ENCODE measurements at regions not wholly inside any gene's neighbourhood (a gene's known extent, or its start where the extent isn't known, plus 50 kb on each side); places are given as distances from the start of the nearest gene placed in this dataset.

DNA sequence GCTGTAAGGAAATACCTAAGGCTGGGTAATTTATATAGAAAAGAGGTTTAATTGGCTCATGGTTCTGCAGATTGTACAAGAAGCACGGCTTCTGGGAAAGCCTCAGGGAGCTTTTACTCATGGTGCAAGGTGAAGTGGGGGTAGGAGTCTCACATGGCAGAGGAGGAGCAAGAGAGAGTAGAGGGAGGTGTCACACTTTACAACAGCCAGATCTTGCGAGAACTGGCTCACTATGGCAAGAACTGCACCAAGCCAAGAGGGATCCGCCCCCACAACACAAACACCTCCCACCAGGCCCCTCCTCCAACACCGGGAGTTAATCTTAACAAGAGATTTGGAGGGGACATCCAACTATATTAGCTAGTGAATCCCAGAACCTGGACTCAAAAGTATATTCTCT, 135.4 kb upstream of the SOD1 start:
- Histone ChIP-seq H3K23ac (ENCODE audit: low read length) (no peak overlapping the region), H3K79me2 (ENCODE audit: control insufficient read depth, insufficient read depth, low read length) (peaks cover 27% of the 10 kb centered on the region), H4K5ac (ENCODE audit: low read length) (no peak overlapping the region), H2BK5ac (ENCODE audit: low read length) (no peak overlapping the region), H3K36me3 (ENCODE audit: control insufficient read depth, insufficient read depth, low read length) (no peaks in the 10 kb centered on the region), H3K4ac (ENCODE audit: low read depth, low read length) (no peak overlapping the region), H3K9ac (ENCODE audit: low read length) (no peak overlapping the region), H4K8ac (ENCODE audit: low read depth, low read length) (no peak overlapping the region), H2AK5ac (ENCODE audit: low read length) (no peak overlapping the region), H3K4me3 (ENCODE audit: low read length) (no peak overlapping the region), H3K27me3 (ENCODE audit: insufficient read depth, low read length, poor library complexity) (no peaks in the 10 kb centered on the region), H2BK120ac (ENCODE audit: low read depth, low read length) (no peak overlapping the region), H3K27ac (ENCODE audit: low read depth, low read length) (no peak overlapping the region), H3K4me2 (ENCODE audit: low read length) (no peak overlapping the region), H3K18ac (ENCODE audit: low read length) (no peak overlapping the region), H2BK15ac (replicated peaks; ENCODE audit: low read depth) (no peak overlapping the region), H3K79me1 (ENCODE audit: low read length) (peaks cover 14% of the 10 kb centered on the region), H3K4me1 (ENCODE audit: control insufficient read depth, low read depth, low read length) (peaks cover 26% of the 10 kb centered on the region), H3K56ac (ENCODE audit: low read length) (no peak overlapping the region)
- DNase-seq, result peak; percentile 93
- no CpG with 5 or more reads among the region's 4 CpGs for WGBS (ENCODE audit: extremely low coverage, insufficient coverage, low lambda C conversion rate)

DNA sequence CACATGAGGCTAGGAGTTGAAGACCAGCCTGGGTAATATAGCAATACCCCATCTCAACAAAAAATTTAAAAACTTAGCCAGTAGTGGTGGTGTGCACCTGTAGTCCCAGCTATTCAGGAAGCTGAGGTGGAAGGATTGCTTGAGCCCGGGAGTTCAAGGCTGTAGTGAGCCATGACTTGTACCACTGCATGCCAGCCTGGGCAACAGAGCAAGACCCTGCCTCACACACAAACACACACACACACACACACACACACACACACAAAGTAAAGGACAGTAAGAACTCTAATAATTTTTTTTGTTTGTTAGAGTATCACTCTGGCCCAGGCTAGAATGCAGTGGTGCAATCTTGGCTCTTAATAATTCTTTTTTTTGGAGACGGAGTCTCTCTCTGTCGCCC, 138.0 kb upstream of the SOD1 start:
- peaks cover 12% of the 10 kb centered on the region for H3K4me1 ChIP-seq (ENCODE audit: control insufficient read depth, low read depth, low read length)
- no peak overlapping the region for H2BK15ac ChIP-seq (replicated peaks; ENCODE audit: low read depth)
- no peak overlapping the region for H2BK120ac ChIP-seq (ENCODE audit: low read depth, low read length)
- no peak overlapping the region for H3K4me3 ChIP-seq (ENCODE audit: low read length)
- no CpG with 5 or more reads among the region's 3 CpGs for WGBS (ENCODE audit: extremely low coverage, insufficient coverage, low lambda C conversion rate)
- H3K36me3 ChIP-seq (ENCODE audit: control insufficient read depth, insufficient read depth, low read length), result no peaks in the 10 kb centered on the region
- peaks cover 11% of the 10 kb centered on the region for H3K79me1 ChIP-seq (ENCODE audit: low read length)
- no peak overlapping the region for H3K56ac ChIP-seq (ENCODE audit: low read length)
- no peak overlapping the region for H3K23ac ChIP-seq (ENCODE audit: low read length)
- no peak overlapping the region for H3K4me2 ChIP-seq (ENCODE audit: low read length)
- H4K8ac ChIP-seq (ENCODE audit: low read depth, low read length), result no peak overlapping the region
- no peak overlapping the region for H3K27ac ChIP-seq (ENCODE audit: low read depth, low read length)
- H3K4ac ChIP-seq (ENCODE audit: low read depth, low read length), result no peak overlapping the region
- no peak overlapping the region for H3K18ac ChIP-seq (ENCODE audit: low read length)
- DNase-seq, result no peak
- H2BK5ac ChIP-seq (ENCODE audit: low read length), result no peak overlapping the region
- no peaks in the 10 kb centered on the region for H3K27me3 ChIP-seq (ENCODE audit: insufficient read depth, low read length, poor library complexity)
- peaks cover 21% of the 10 kb centered on the region for H3K79me2 ChIP-seq (ENCODE audit: control insufficient read depth, insufficient read depth, low read length)
- no peak overlapping the region for H3K9ac ChIP-seq (ENCODE audit: low read length)
- H2AK5ac ChIP-seq (ENCODE audit: low read length), result no peak overlapping the region
- H4K5ac ChIP-seq (ENCODE audit: low read length), result no peak overlapping the region

DNA sequence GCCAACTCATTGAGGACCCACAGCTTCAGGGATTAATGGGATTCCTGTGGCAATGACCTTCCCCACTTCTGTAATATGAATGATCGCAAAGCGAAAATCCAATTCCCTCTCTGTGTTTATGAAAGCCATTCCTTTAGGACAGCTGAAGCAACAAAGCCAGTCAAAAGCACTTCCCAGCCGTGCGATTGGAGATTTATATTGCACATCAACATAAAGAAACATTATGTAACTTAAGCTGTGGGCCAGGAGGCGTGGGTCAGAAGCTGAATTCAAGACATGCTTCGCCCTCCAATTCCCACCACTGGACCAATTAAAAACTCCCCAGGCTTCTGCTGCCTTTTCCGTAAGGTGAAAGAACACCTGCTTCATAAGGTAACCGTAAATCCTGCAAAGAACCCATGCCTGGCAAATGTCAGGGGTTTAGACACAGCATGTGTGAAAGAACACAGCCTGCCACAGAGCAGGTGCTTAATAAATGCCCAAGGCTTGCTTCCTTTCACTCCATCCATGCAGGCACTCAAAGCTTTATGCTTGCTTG, 138.9 kb upstream of the SOD1 start:
- no peak overlapping the region for H3K4me2 ChIP-seq (ENCODE audit: low read length)
- no peak overlapping the region for H3K56ac ChIP-seq (ENCODE audit: low read length)
- no peak overlapping the region for H2BK5ac ChIP-seq (ENCODE audit: low read length)
- WGBS (ENCODE audit: extremely low coverage, insufficient coverage, low lambda C conversion rate), result no CpG with 5 or more reads among the region's 8 CpGs
- no peak overlapping the region for H2AK5ac ChIP-seq (ENCODE audit: low read length)
- H3K27ac ChIP-seq (ENCODE audit: low read depth, low read length), result peak overlapping the region; percentile 37
- H3K36me3 ChIP-seq (ENCODE audit: control insufficient read depth, insufficient read depth, low read length), result no peaks in the 10 kb centered on the region
- H3K23ac ChIP-seq (ENCODE audit: low read length), result no peak overlapping the region
- H3K18ac ChIP-seq (ENCODE audit: low read length), result no peak overlapping the region
- no peak overlapping the region for H4K5ac ChIP-seq (ENCODE audit: low read length)
- H3K27me3 ChIP-seq (ENCODE audit: insufficient read depth, low read length, poor library complexity), result no peaks in the 10 kb centered on the region
- peaks cover 5% of the 10 kb centered on the region for H3K4me1 ChIP-seq (ENCODE audit: control insufficient read depth, low read depth, low read length)
- H3K4me3 ChIP-seq (ENCODE audit: low read length), result no peak overlapping the region
- H4K8ac ChIP-seq (ENCODE audit: low read depth, low read length), result no peak overlapping the region
- no peak overlapping the region for H3K4ac ChIP-seq (ENCODE audit: low read depth, low read length)
- DNase-seq, result no peak
- peaks cover 11% of the 10 kb centered on the region for H3K79me1 ChIP-seq (ENCODE audit: low read length)
- H3K79me2 ChIP-seq (ENCODE audit: control insufficient read depth, insufficient read depth, low read length), result peaks cover 21% of the 10 kb centered on the region
- no peak overlapping the region for H2BK15ac ChIP-seq (replicated peaks; ENCODE audit: low read depth)
- no peak overlapping the region for H3K9ac ChIP-seq (ENCODE audit: low read length)
- H2BK120ac ChIP-seq (ENCODE audit: low read depth, low read length), result no peak overlapping the region

DNA sequence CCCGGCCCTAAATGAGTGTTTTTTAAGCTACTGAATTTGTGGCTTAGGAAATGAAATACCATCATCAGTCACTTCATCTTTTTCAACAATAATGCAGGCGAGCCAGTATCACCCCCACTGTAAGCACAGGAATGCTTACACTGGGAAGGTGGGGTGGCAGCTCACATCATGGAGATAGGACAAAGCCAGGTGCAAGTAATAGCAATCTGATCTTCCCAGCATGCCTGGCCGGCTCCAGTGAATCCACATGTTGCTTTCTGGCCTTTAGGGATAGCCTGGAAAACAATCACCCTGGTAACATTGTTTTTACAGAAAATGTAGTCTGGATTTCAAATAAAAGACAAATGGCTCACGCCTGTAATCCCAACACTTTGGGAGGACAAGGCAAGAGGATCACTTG, 140.9 kb upstream of the SOD1 start:
- no peak overlapping the region for H3K9ac ChIP-seq (ENCODE audit: low read length)
- no peak overlapping the region for H3K23ac ChIP-seq (ENCODE audit: low read length)
- H2BK15ac ChIP-seq (replicated peaks; ENCODE audit: low read depth), result no peak overlapping the region
- WGBS (ENCODE audit: extremely low coverage, insufficient coverage, low lambda C conversion rate), result no CpG with 5 or more reads among the region's 4 CpGs
- no peak overlapping the region for H4K8ac ChIP-seq (ENCODE audit: low read depth, low read length)
- no peaks in the 10 kb centered on the region for H3K36me3 ChIP-seq (ENCODE audit: control insufficient read depth, insufficient read depth, low read length)
- no peak overlapping the region for H2BK5ac ChIP-seq (ENCODE audit: low read length)
- H3K56ac ChIP-seq (ENCODE audit: low read length), result no peak overlapping the region
- H3K4me3 ChIP-seq (ENCODE audit: low read length), result no peak overlapping the region
- no peak overlapping the region for H3K18ac ChIP-seq (ENCODE audit: low read length)
- H3K4me1 ChIP-seq (ENCODE audit: control insufficient read depth, low read depth, low read length), result no peaks in the 10 kb centered on the region
- no peak overlapping the region for H3K4me2 ChIP-seq (ENCODE audit: low read length)
- H2BK120ac ChIP-seq (ENCODE audit: low read depth, low read length), result no peak overlapping the region
- H2AK5ac ChIP-seq (ENCODE audit: low read length), result no peak overlapping the region
- H3K27ac ChIP-seq (ENCODE audit: low read depth, low read length), result no peak overlapping the region
- peaks cover 20% of the 10 kb centered on the region for H3K79me2 ChIP-seq (ENCODE audit: control insufficient read depth, insufficient read depth, low read length)
- H4K5ac ChIP-seq (ENCODE audit: low read length), result no peak overlapping the region
- no peak overlapping the region for H3K4ac ChIP-seq (ENCODE audit: low read depth, low read length)
- peak; percentile 76 for DNase-seq
- H3K27me3 ChIP-seq (ENCODE audit: insufficient read depth, low read length, poor library complexity), result no peaks in the 10 kb centered on the region
- peaks cover 14% of the 10 kb centered on the region for H3K79me1 ChIP-seq (ENCODE audit: low read length)

DNA sequence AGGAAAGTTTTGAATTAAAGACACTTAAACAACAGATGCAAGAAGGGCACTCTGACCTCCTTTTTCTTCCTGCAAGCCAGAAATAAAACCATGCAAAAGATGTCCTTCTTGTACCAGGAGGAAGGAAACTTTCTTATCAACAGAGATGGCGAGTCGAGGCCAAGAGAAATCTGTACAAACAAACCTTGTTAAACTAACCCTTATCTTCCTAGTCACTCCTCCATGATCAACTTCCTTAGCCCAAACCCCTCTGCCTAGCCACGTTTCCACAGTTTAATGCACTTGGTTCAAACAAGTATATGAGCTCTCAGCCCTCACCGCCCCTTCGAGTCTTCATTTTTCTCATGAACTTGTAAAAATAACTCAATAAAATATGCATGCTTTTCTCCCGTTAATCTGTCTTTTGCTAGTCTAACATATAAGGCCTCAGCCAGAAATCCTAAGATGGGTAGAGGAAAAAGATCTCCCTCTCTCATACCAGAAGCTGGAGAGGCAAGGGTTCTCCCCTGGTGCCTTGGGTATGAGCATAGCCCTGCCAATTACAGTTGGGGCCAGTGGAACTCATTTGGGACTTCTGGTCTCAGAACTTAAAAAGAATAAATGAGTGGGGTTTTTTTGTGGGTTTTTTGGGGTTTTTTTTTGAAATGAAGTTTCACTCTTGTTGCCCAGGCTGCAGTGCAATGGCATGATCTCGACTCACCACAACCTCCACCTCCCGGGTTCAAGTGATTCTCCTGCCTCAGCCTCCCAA, 141.7 kb upstream of the SOD1 start:
- Histone ChIP-seq H4K8ac (ENCODE audit: low read depth, low read length) (no peak overlapping the region), H3K9ac (ENCODE audit: low read length) (no peak overlapping the region), H3K4me3 (ENCODE audit: low read length) (no peak overlapping the region), H3K23ac (ENCODE audit: low read length) (no peak overlapping the region), H3K79me1 (ENCODE audit: low read length) (peaks cover 11% of the 10 kb centered on the region), H2BK15ac (replicated peaks; ENCODE audit: low read depth) (no peak overlapping the region), H3K27ac (ENCODE audit: low read depth, low read length) (no peak overlapping the region), H2BK5ac (ENCODE audit: low read length) (no peak overlapping the region), H2AK5ac (ENCODE audit: low read length) (no peak overlapping the region), H4K5ac (ENCODE audit: low read length) (no peak overlapping the region), H3K79me2 (ENCODE audit: control insufficient read depth, insufficient read depth, low read length) (peaks cover 14% of the 10 kb centered on the region), H3K36me3 (ENCODE audit: control insufficient read depth, insufficient read depth, low read length) (no peaks in the 10 kb centered on the region), H3K4me1 (ENCODE audit: control insufficient read depth, low read depth, low read length) (no peaks in the 10 kb centered on the region), H3K4me2 (ENCODE audit: low read length) (no peak overlapping the region), H3K56ac (ENCODE audit: low read length) (no peak overlapping the region), H2BK120ac (ENCODE audit: low read depth, low read length) (no peak overlapping the region), H3K4ac (ENCODE audit: low read depth, low read length) (no peak overlapping the region), H3K27me3 (ENCODE audit: insufficient read depth, low read length, poor library complexity) (no peaks in the 10 kb centered on the region), H3K18ac (ENCODE audit: low read length) (no peak overlapping the region)
- DNase-seq, result no peak
- WGBS (ENCODE audit: extremely low coverage, insufficient coverage, low lambda C conversion rate), result no CpG with 5 or more reads among the region's 8 CpGs

DNA sequence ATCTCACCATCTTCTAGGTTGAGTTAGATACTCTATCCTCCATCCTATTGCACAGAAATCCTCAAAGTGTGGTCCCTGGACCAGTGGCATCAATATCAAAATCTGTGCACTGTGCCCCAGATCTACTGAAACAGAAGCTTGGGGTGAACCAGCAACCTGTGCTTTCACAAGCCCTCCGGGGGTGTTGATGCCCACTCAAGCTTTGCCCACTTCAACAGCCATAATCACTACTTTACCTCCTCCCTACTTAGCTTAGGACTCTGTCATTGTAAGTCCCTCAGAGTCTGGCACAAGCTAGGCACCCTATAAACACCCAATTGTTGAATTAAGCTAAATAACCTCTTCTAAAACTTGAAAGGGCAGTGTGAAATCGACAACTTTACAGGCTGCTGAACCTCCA, 144.2 kb upstream of the SOD1 start:
- no CpG with 5 or more reads among the region's 2 CpGs for WGBS (ENCODE audit: extremely low coverage, insufficient coverage, low lambda C conversion rate)
- Histone ChIP-seq H3K27ac (ENCODE audit: low read depth, low read length) (no peak overlapping the region), H3K23ac (ENCODE audit: low read length) (no peak overlapping the region), H3K27me3 (ENCODE audit: insufficient read depth, low read length, poor library complexity) (no peaks in the 10 kb centered on the region), H2BK120ac (ENCODE audit: low read depth, low read length) (no peak overlapping the region), H3K4me3 (ENCODE audit: low read length) (no peak overlapping the region), H3K36me3 (ENCODE audit: control insufficient read depth, insufficient read depth, low read length) (no peaks in the 10 kb centered on the region), H3K79me1 (ENCODE audit: low read length) (peaks cover 16% of the 10 kb centered on the region), H3K4me1 (ENCODE audit: control insufficient read depth, low read depth, low read length) (no peaks in the 10 kb centered on the region), H4K8ac (ENCODE audit: low read depth, low read length) (no peak overlapping the region), H2AK5ac (ENCODE audit: low read length) (no peak overlapping the region), H3K4ac (ENCODE audit: low read depth, low read length) (no peak overlapping the region), H3K9ac (ENCODE audit: low read length) (no peak overlapping the region), H4K5ac (ENCODE audit: low read length) (no peak overlapping the region), H3K79me2 (ENCODE audit: control insufficient read depth, insufficient read depth, low read length) (peaks cover 13% of the 10 kb centered on the region), H3K18ac (ENCODE audit: low read length) (no peak overlapping the region), H3K56ac (ENCODE audit: low read length) (no peak overlapping the region), H2BK5ac (ENCODE audit: low read length) (no peak overlapping the region), H2BK15ac (replicated peaks; ENCODE audit: low read depth) (no peak overlapping the region), H3K4me2 (ENCODE audit: low read length) (no peak overlapping the region)
- no peak for DNase-seq

Measured in mesendoderm (in vitro differentiated cells).